ENCODE measurements at regions not wholly inside any gene's neighbourhood (a gene's known extent, or its start where the extent isn't known, plus 50 kb on each side); places are given as distances from the start of the nearest gene placed in this dataset.

- no peaks in the 10 kb centered on the region for H3K27me3 ChIP-seq (ENCODE audit: control insufficient read depth, insufficient read depth, low read length)
- no peaks in the 10 kb centered on the region for H3K36me3 ChIP-seq (ENCODE audit: control insufficient read depth, insufficient read depth, low read length)
- no peak overlapping the region for H3K4me3 ChIP-seq (ENCODE audit: low read depth, low read length)
- TF ChIP-seq CTCF (IDR thresholded peaks at IDR 0.05; ENCODE audit: insufficient read depth, low read length, poor library complexity, severe bottlenecking): no peak
- DNase-seq (ENCODE audit: low read depth): no peak
Measured at GRCh38 chr5:164300295-164300694, 794.9 kb downstream of the MAT2B start.

GRCh38 chr5:164301136-164301535 is 795.7 kb downstream of the MAT2B start:
- Histone ChIP-seq H3K36me3 (ENCODE audit: control insufficient read depth, insufficient read depth, low read length) (no peaks in the 10 kb centered on the region), H3K4me3 (ENCODE audit: low read depth, low read length) (no peak overlapping the region), H3K27me3 (ENCODE audit: control insufficient read depth, insufficient read depth, low read length) (no peaks in the 10 kb centered on the region)
- TF ChIP-seq CTCF (IDR thresholded peaks at IDR 0.05; ENCODE audit: insufficient read depth, low read length, poor library complexity, severe bottlenecking): no peak
- DNase-seq (ENCODE audit: low read depth): no peak

GRCh38 chr5:164301708-164302107 is 796.3 kb downstream of the MAT2B start:
- no peaks in the 10 kb centered on the region for H3K36me3 ChIP-seq (ENCODE audit: control insufficient read depth, insufficient read depth, low read length)
- DNase-seq (ENCODE audit: low read depth): no peak
- no peaks in the 10 kb centered on the region for H3K27me3 ChIP-seq (ENCODE audit: control insufficient read depth, insufficient read depth, low read length)
- no peak overlapping the region for H3K4me3 ChIP-seq (ENCODE audit: low read depth, low read length)
- no peak for TF ChIP-seq CTCF (IDR thresholded peaks at IDR 0.05; ENCODE audit: insufficient read depth, low read length, poor library complexity, severe bottlenecking)

- TF ChIP-seq CTCF (IDR thresholded peaks at IDR 0.05; ENCODE audit: insufficient read depth, low read length, poor library complexity, severe bottlenecking): no peak
- Histone ChIP-seq H3K36me3 (ENCODE audit: control insufficient read depth, insufficient read depth, low read length) (no peaks in the 10 kb centered on the region), H3K27me3 (ENCODE audit: control insufficient read depth, insufficient read depth, low read length) (no peaks in the 10 kb centered on the region), H3K4me3 (ENCODE audit: low read depth, low read length) (no peak overlapping the region)
- no peak for DNase-seq (ENCODE audit: low read depth)
Measured at GRCh38 chr5:164302533-164303235, 797.3 kb downstream of the MAT2B start.

GRCh38 chr5:164303646-164304215 is 798.3 kb downstream of the MAT2B start:
- Histone ChIP-seq H3K27me3 (ENCODE audit: control insufficient read depth, insufficient read depth, low read length) (no peaks in the 10 kb centered on the region), H3K36me3 (ENCODE audit: control insufficient read depth, insufficient read depth, low read length) (no peaks in the 10 kb centered on the region), H3K4me3 (ENCODE audit: low read depth, low read length) (no peak overlapping the region)
- TF ChIP-seq CTCF (IDR thresholded peaks at IDR 0.05; ENCODE audit: insufficient read depth, low read length, poor library complexity, severe bottlenecking): no peak
- no peak for DNase-seq (ENCODE audit: low read depth)

GRCh38 chr5:164306662-164307061 is 801.2 kb downstream of the MAT2B start:
- TF ChIP-seq CTCF (IDR thresholded peaks at IDR 0.05; ENCODE audit: insufficient read depth, low read length, poor library complexity, severe bottlenecking): no peak
- DNase-seq (ENCODE audit: low read depth): no peak

More at GRCh38 chr5:164306662-164307061, 801.2 kb downstream of the MAT2B start:
- Histone ChIP-seq H3K27me3 (ENCODE audit: control insufficient read depth, insufficient read depth, low read length) (no peaks in the 10 kb centered on the region), H3K4me3 (ENCODE audit: low read depth, low read length) (no peak overlapping the region), H3K36me3 (ENCODE audit: control insufficient read depth, insufficient read depth, low read length) (no peaks in the 10 kb centered on the region)

Data from kidney epithelial cell (primary cell).